Loucy (cell line): ENCODE measurements at regions not wholly inside any gene's neighbourhood (a gene's known extent, or its start where the extent isn't known, plus 50 kb on each side); places are given as distances from the start of the nearest gene placed in this dataset.

Source experiments
- H2AFZ ChIP-seq: fragments of 200-600 bp; sonication (generic); 2 replicates; pipeline ENCODE4 v1.6.0; 2016; ENCODE audit warnings: antibody characterized with exemption, mild to moderate bottlenecking, low read length, moderate library complexity
- H3F3A ChIP-seq: fragments of 200-600 bp; 2 replicates; pipeline ENCODE4 v1.6.0; 2016; ENCODE audit warnings: antibody characterized with exemption, low read depth, mild to moderate bottlenecking
- H3K27me3 ChIP-seq: fragments of 200-600 bp; sonication (generic); 2 replicates; pipeline ENCODE4 v1.6.1; 2014; ENCODE audit warnings: low read length, mild to moderate bottlenecking; ENCODE audit not compliant: insufficient read depth, poor library complexity, severe bottlenecking
- H3K36me3 ChIP-seq: fragments of 200-600 bp; sonication (generic); 2 replicates; pipeline ENCODE4 v1.6.1; 2016; ENCODE audit warnings: low read length; ENCODE audit not compliant: insufficient read depth
- H3K4me1 ChIP-seq: fragments of 200-600 bp; sonication (generic); 2 replicates; pipeline ENCODE4 v1.5.1; 2014; ENCODE audit warnings: low read length, mild to moderate bottlenecking; ENCODE audit not compliant: insufficient read depth, poor library complexity, severe bottlenecking
- H3K4me2 ChIP-seq: fragments of 200-600 bp; sonication (generic); 2 replicates; pipeline ENCODE4 v1.6.0; 2014; ENCODE audit warnings: antibody characterized with exemption, low read length, low read depth, mild to moderate bottlenecking; ENCODE audit not compliant: poor library complexity, severe bottlenecking
- H3K4me3 ChIP-seq: fragments of 200-600 bp; sonication (generic); 2 replicates; pipeline ENCODE4 v1.5.1; 2014; ENCODE audit warnings: low read length, mild to moderate bottlenecking, mixed read lengths; ENCODE audit not compliant: poor library complexity, severe bottlenecking
- H3K79me2 ChIP-seq: fragments of 200-600 bp; sonication (generic); 2 replicates; pipeline ENCODE4 v1.6.1; 2014; ENCODE audit warnings: low read length; ENCODE audit not compliant: insufficient read depth
- H3K9ac ChIP-seq: fragments of 200-600 bp; sonication (generic); 2 replicates; pipeline ENCODE4 v1.6.0; 2014; ENCODE audit warnings: mild to moderate bottlenecking, low read depth, low read length, moderate library complexity; ENCODE audit not compliant: poor library complexity, severe bottlenecking
- H3K9me2 ChIP-seq: fragments of 200-600 bp; sonication (generic); replicated peaks from 2 replicates; pipeline ENCODE4 v1.6.1; 2016; ENCODE audit warnings: low read depth, low read length, mixed read lengths
- H3K9me3 ChIP-seq: fragments of 200-600 bp; sonication (generic); 2 replicates; pipeline ENCODE4 v1.6.1; 2014; ENCODE audit warnings: mild to moderate bottlenecking, antibody characterized with exemption, low read length, low read depth; ENCODE audit not compliant: insufficient read depth
- H4K20me1 ChIP-seq: fragments of 200-600 bp; sonication (generic); 2 replicates; pipeline ENCODE4 v1.6.0; 2014; ENCODE audit warnings: antibody characterized with exemption, low read length, mild to moderate bottlenecking; ENCODE audit not compliant: insufficient read depth, poor library complexity, severe bottlenecking
- EZH2phosphoT487 ChIP-seq: fragments of 200-600 bp; IDR thresholded peaks from 2 replicates; pipeline ENCODE4 v1.6.1; 2018; ENCODE audit warnings: antibody characterized with exemption, mild to moderate bottlenecking, moderate library complexity, borderline replicate concordance
- TF ChIP-seq, protein P1 (sequence below): fragments of 200-600 bp; sonication (generic); conservative IDR thresholded peaks from 2 replicates; pipeline ENCODE4 v1.5.1; 2014; ENCODE audit warnings: mild to moderate bottlenecking, antibody characterized with exemption, low read length

DNA sequence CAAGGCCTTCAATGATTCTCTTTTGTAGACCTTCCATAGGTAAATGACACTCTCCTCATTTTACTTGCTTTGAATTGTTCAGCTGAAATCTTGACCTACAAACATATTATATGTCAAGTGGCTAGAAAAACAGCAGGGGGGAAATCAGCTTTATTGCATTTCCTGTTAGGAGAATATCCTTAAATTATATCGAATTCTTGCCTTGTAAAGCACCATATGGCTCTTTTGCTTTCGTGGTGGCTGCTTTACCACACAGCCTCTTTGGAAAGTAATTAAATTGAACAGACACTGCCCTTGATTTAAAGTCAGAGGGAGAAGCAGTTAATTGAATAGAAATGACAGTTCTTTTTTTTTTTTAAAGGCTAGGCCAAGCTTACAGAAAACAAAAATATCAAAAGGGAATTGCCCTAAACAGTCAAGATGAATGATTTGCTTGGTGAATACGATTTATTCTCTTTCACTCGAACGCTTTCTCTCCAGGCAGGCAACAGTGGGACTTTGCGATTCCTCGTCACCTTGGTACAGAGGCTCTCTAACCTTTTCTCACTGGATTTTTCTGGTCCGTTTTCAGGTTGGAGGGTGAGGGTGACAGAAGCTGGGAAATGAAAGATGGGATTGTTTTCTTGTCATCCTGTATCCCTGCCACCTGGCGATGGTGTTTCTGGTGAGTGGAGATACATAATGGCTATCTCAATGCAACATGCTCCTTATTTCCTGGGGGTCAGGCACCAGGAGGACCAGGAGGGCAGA is 126.0 kb downstream of the GATA3 start:
- Histone ChIP-seq H3K9me2 (no peaks in the 10 kb centered on the region), H4K20me1 (no peaks in the 10 kb centered on the region), H3F3A (no peaks in the 10 kb centered on the region), H3K9ac (no peak overlapping the region), H3K9me3 (no peaks in the 10 kb centered on the region), H3K27me3 (no peaks in the 10 kb centered on the region), H3K79me2 (no peaks in the 10 kb centered on the region), H2AFZ (no peak overlapping the region), H3K4me3 (no peak overlapping the region), H3K4me1 (peaks cover 8% of the 10 kb centered on the region), H3K36me3 (no peaks in the 10 kb centered on the region), H3K4me2 (no peak overlapping the region)
- no peak for TF ChIP-seq EZH2phosphoT487
- TF ChIP-seq, protein P1, sequence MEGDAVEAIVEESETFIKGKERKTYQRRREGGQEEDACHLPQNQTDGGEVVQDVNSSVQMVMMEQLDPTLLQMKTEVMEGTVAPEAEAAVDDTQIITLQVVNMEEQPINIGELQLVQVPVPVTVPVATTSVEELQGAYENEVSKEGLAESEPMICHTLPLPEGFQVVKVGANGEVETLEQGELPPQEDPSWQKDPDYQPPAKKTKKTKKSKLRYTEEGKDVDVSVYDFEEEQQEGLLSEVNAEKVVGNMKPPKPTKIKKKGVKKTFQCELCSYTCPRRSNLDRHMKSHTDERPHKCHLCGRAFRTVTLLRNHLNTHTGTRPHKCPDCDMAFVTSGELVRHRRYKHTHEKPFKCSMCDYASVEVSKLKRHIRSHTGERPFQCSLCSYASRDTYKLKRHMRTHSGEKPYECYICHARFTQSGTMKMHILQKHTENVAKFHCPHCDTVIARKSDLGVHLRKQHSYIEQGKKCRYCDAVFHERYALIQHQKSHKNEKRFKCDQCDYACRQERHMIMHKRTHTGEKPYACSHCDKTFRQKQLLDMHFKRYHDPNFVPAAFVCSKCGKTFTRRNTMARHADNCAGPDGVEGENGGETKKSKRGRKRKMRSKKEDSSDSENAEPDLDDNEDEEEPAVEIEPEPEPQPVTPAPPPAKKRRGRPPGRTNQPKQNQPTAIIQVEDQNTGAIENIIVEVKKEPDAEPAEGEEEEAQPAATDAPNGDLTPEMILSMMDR: no peak

GRCh38 chr10:8181496-8182157 is 127.1 kb downstream of the GATA3 start:
- no peaks in the 10 kb centered on the region for H4K20me1 ChIP-seq
- no peaks in the 10 kb centered on the region for H3K9me3 ChIP-seq
- H3K4me3 ChIP-seq: no peak overlapping the region
- H3K9ac ChIP-seq: no peak overlapping the region
- no peaks in the 10 kb centered on the region for H3F3A ChIP-seq
- TF ChIP-seq, protein P1: no peak
- no peak for TF ChIP-seq EZH2phosphoT487
- H3K4me2 ChIP-seq: no peak overlapping the region
- H3K27me3 ChIP-seq: no peaks in the 10 kb centered on the region
- no peaks in the 10 kb centered on the region for H3K79me2 ChIP-seq
- H2AFZ ChIP-seq: no peak overlapping the region
- H3K36me3 ChIP-seq: no peaks in the 10 kb centered on the region
- H3K4me1 ChIP-seq: peaks cover 8% of the 10 kb centered on the region
- no peaks in the 10 kb centered on the region for H3K9me2 ChIP-seq

- Histone ChIP-seq H3K36me3 (no peaks in the 10 kb centered on the region), H3K9me3 (no peaks in the 10 kb centered on the region), H2AFZ (no peak overlapping the region), H3K79me2 (no peaks in the 10 kb centered on the region), H3K9me2 (no peaks in the 10 kb centered on the region), H3K4me1 (peaks cover 8% of the 10 kb centered on the region), H3F3A (no peaks in the 10 kb centered on the region), H3K9ac (no peak overlapping the region), H3K27me3 (no peaks in the 10 kb centered on the region), H4K20me1 (no peaks in the 10 kb centered on the region), H3K4me3 (no peak overlapping the region), H3K4me2 (no peak overlapping the region)
- TF ChIP-seq, protein P1: no peak
- no peak for TF ChIP-seq EZH2phosphoT487
These were observed 128.3 kb downstream of the GATA3 start for GRCh38 chr10:8182806-8183205.
